ENCODE measurements at regions not wholly inside any gene's neighbourhood (a gene's known extent, or its start where the extent isn't known, plus 50 kb on each side); places are given as distances from the start of the nearest gene placed in this dataset.

GRCh38 chr7:67766906-67767410, 770.3 kb downstream of the TYW1 start:
- Mint-ChIP-seq H3K4me1 (ENCODE audit: low read depth) (no peaks in the 10 kb centered on the region), H3K9me3 (peaks cover 2 to 3% of the 10 kb centered on the region in 2 donors), H3K27ac (no peak overlapping the region), H3K4me3 (no peak overlapping the region), H3K36me3 (ENCODE audit: insufficient read depth in 2 of 2) (no peaks in the 10 kb centered on the region), H3K27me3 (ENCODE audit: low read depth) (no peaks in the 10 kb centered on the region)
- ATAC-seq (replicated peaks in 1 of 2) (no peak), DNase-seq (no peak)

GRCh38 chr7:67771846-67772605, 775.4 kb downstream of the TYW1 start:
- no peak for ATAC-seq (replicated peaks in 1 of 2)
- no peak overlapping the region for H3K27ac Mint-ChIP-seq
- H3K4me3 Mint-ChIP-seq: no peak overlapping the region
- peaks cover 7 to 10% of the 10 kb centered on the region in 2 donors for H3K9me3 Mint-ChIP-seq
- H3K27me3 Mint-ChIP-seq (ENCODE audit: low read depth): no peaks in the 10 kb centered on the region
- peaks cover 0 to 3% of the 10 kb centered on the region in 2 donors for H3K36me3 Mint-ChIP-seq (ENCODE audit: insufficient read depth in 2 of 2)
- H3K4me1 Mint-ChIP-seq (ENCODE audit: low read depth): no peaks in the 10 kb centered on the region
- DNase-seq: no peak

GRCh38 chr7:67773081-67773480, 776.4 kb downstream of the TYW1 start:
- Mint-ChIP-seq H3K27ac (no peak overlapping the region), H3K4me3 (no peak overlapping the region), H3K9me3 (peaks cover 7 to 10% of the 10 kb centered on the region in 2 donors), H3K36me3 (ENCODE audit: insufficient read depth in 2 of 2) (peaks cover 0 to 3% of the 10 kb centered on the region in 2 donors), H3K27me3 (ENCODE audit: low read depth) (no peaks in the 10 kb centered on the region), H3K4me1 (ENCODE audit: low read depth) (no peaks in the 10 kb centered on the region)
- no peak for DNase-seq
- no peak for ATAC-seq (replicated peaks in 1 of 2)

- no peak overlapping the region for H3K4me3 Mint-ChIP-seq
- DNase-seq: no peak
- H3K27me3 Mint-ChIP-seq (ENCODE audit: low read depth): no peaks in the 10 kb centered on the region
- H3K36me3 Mint-ChIP-seq (ENCODE audit: insufficient read depth in 2 of 2): peaks cover 0 to 9% of the 10 kb centered on the region in 2 donors
- no peaks in the 10 kb centered on the region for H3K4me1 Mint-ChIP-seq (ENCODE audit: low read depth)
- H3K27ac Mint-ChIP-seq: no peak overlapping the region
- ATAC-seq (replicated peaks in 1 of 2): no peak
- H3K9me3 Mint-ChIP-seq: peaks cover 10 to 12% of the 10 kb centered on the region in 2 donors
Measured at GRCh38 chr7:67777119-67777518, 780.5 kb downstream of the TYW1 start.

GRCh38 chr7:67781841-67782240, 785.2 kb downstream of the TYW1 start:
- Mint-ChIP-seq H3K36me3 (ENCODE audit: insufficient read depth in 2 of 2) (peaks cover 0 to 8% of the 10 kb centered on the region in 2 donors), H3K4me3 (no peak overlapping the region), H3K9me3 (peaks cover 2 to 15% of the 10 kb centered on the region in 2 donors), H3K27me3 (ENCODE audit: low read depth) (no peaks in the 10 kb centered on the region), H3K4me1 (ENCODE audit: low read depth) (no peaks in the 10 kb centered on the region), H3K27ac (no peak overlapping the region)
- DNase-seq (no peak), ATAC-seq (replicated peaks in 1 of 2) (no peak)

- H3K27ac Mint-ChIP-seq: no peak overlapping the region
- H3K4me1 Mint-ChIP-seq (ENCODE audit: low read depth): no peaks in the 10 kb centered on the region
- peaks cover 6 to 14% of the 10 kb centered on the region in 2 donors for H3K9me3 Mint-ChIP-seq
- peaks cover 0 to 4% of the 10 kb centered on the region in 2 donors for H3K36me3 Mint-ChIP-seq (ENCODE audit: insufficient read depth in 2 of 2)
- no peaks in the 10 kb centered on the region for H3K27me3 Mint-ChIP-seq (ENCODE audit: low read depth)
- DNase-seq (no peak), ATAC-seq (replicated peaks in 1 of 2) (no peak)
- H3K4me3 Mint-ChIP-seq: no peak overlapping the region
Measured at GRCh38 chr7:67786021-67786420, 789.4 kb downstream of the TYW1 start.

GRCh38 chr7:67788669-67789068, 792.0 kb downstream of the TYW1 start:
- Mint-ChIP-seq H3K27ac (no peak overlapping the region), H3K36me3 (ENCODE audit: insufficient read depth in 2 of 2) (peaks cover 0 to 4% of the 10 kb centered on the region in 2 donors), H3K4me1 (ENCODE audit: low read depth) (no peaks in the 10 kb centered on the region), H3K4me3 (no peak overlapping the region), H3K9me3 (peaks cover 14% of the 10 kb centered on the region in 2 donors), H3K27me3 (ENCODE audit: low read depth) (no peaks in the 10 kb centered on the region)
- no peak for DNase-seq
- ATAC-seq (replicated peaks in 1 of 2): no peak

- Mint-ChIP-seq H3K9me3 (peaks cover 13 to 16% of the 10 kb centered on the region in 2 donors), H3K36me3 (ENCODE audit: insufficient read depth in 2 of 2) (peaks cover 0 to 2% of the 10 kb centered on the region in 2 donors), H3K27ac (no peak overlapping the region), H3K4me1 (ENCODE audit: low read depth) (no peaks in the 10 kb centered on the region), H3K27me3 (ENCODE audit: low read depth) (no peaks in the 10 kb centered on the region), H3K4me3 (no peak overlapping the region)
- DNase-seq: no peak
- ATAC-seq (replicated peaks in 1 of 2): no peak
Measured at GRCh38 chr7:67791918-67792317, 795.3 kb downstream of the TYW1 start.

- Mint-ChIP-seq H3K4me1 (ENCODE audit: low read depth) (no peaks in the 10 kb centered on the region), H3K36me3 (ENCODE audit: insufficient read depth in 2 of 2) (no peaks in the 10 kb centered on the region), H3K4me3 (no peak overlapping the region), H3K9me3 (peaks cover 11 to 13% of the 10 kb centered on the region in 2 donors), H3K27me3 (ENCODE audit: low read depth) (no peaks in the 10 kb centered on the region), H3K27ac (no peak overlapping the region)
- ATAC-seq (replicated peaks in 1 of 2) (no peak), DNase-seq (no peak)
Measured at GRCh38 chr7:67794544-67794943, 797.9 kb downstream of the TYW1 start.

GRCh38 chr7:67803789-67804188, 807.2 kb downstream of the TYW1 start:
- no peak for DNase-seq
- no peak overlapping the region for H3K4me3 Mint-ChIP-seq

GRCh38 chr7:67805921-67806471, 809.4 kb downstream of the TYW1 start:
- ATAC-seq (replicated peaks in 1 of 2) (no peak), DNase-seq (no peak)
- no peak overlapping the region for H3K27ac Mint-ChIP-seq
- H3K4me1 Mint-ChIP-seq (ENCODE audit: low read depth): no peaks in the 10 kb centered on the region
- H3K4me3 Mint-ChIP-seq: no peak overlapping the region
- peaks cover 0 to 2% of the 10 kb centered on the region in 2 donors for H3K36me3 Mint-ChIP-seq (ENCODE audit: insufficient read depth in 2 of 2)
- no peaks in the 10 kb centered on the region for H3K27me3 Mint-ChIP-seq (ENCODE audit: low read depth)
- H3K9me3 Mint-ChIP-seq: peaks cover 4 to 7% of the 10 kb centered on the region in 2 donors

More at GRCh38 chr7:67803789-67804188, 807.2 kb downstream of the TYW1 start:
- Mint-ChIP-seq H3K27ac (no peak overlapping the region), H3K27me3 (ENCODE audit: low read depth) (no peaks in the 10 kb centered on the region), H3K4me1 (ENCODE audit: low read depth) (no peaks in the 10 kb centered on the region), H3K36me3 (ENCODE audit: insufficient read depth in 2 of 2) (peaks cover 0 to 2% of the 10 kb centered on the region in 2 donors), H3K9me3 (peaks cover 7 to 14% of the 10 kb centered on the region in 2 donors)
- ATAC-seq (replicated peaks in 1 of 2): no peak

- H3K27me3 Mint-ChIP-seq (ENCODE audit: low read depth): no peaks in the 10 kb centered on the region
- peaks cover 0 to 2% of the 10 kb centered on the region in 2 donors for H3K36me3 Mint-ChIP-seq (ENCODE audit: insufficient read depth in 2 of 2)
- H3K4me1 Mint-ChIP-seq (ENCODE audit: low read depth): no peaks in the 10 kb centered on the region
- DNase-seq (no peak), ATAC-seq (replicated peaks in 1 of 2) (no peak)
- no peak overlapping the region for H3K27ac Mint-ChIP-seq
- H3K9me3 Mint-ChIP-seq: peaks cover 4 to 7% of the 10 kb centered on the region in 2 donors
- no peak overlapping the region for H3K4me3 Mint-ChIP-seq
Measured at GRCh38 chr7:67807826-67808225, 811.2 kb downstream of the TYW1 start.

- Mint-ChIP-seq H3K4me3 (no peak overlapping the region), H3K27ac (no peak overlapping the region), H3K27me3 (ENCODE audit: low read depth) (no peaks in the 10 kb centered on the region), H3K4me1 (ENCODE audit: low read depth) (no peaks in the 10 kb centered on the region), H3K36me3 (ENCODE audit: insufficient read depth in 2 of 2) (peaks cover 0 to 2% of the 10 kb centered on the region in 2 donors), H3K9me3 (peaks cover 3 to 7% of the 10 kb centered on the region in 2 donors)
- DNase-seq (no peak), ATAC-seq (replicated peaks in 1 of 2) (no peak)
Measured at GRCh38 chr7:67809586-67809985, 813.0 kb downstream of the TYW1 start.

Data from activated T-cell treated with anti-CD3 and anti-CD28 coated beads, Interleukin-2, amount 50 U/mL, for 72 hours (primary cell).